Esophagus muscularis mucosa (tissue), 4 donors: ENCODE measurements at regions not wholly inside any gene's neighbourhood (a gene's known extent, or its start where the extent isn't known, plus 50 kb on each side); places are given as distances from the start of the nearest gene placed in this dataset.

Source experiments
- CTCF ChIP-seq, 3 experiments: fragments of 200-600 bp in 2 of 3; fragments of 450-650 bp in 1 of 3; sonication (generic) in 2 of 3; IDR thresholded peaks; one replicate each; pipeline ENCODE4 v1.5.1; 2017 to 2019; ENCODE audit warnings: antibody characterized with exemption in 3 of 3, mild to moderate bottlenecking in 2 of 3, moderate library complexity in 1 of 3
- EP300 ChIP-seq: sonication (generic); formaldehyde crosslinking; IDR thresholded peaks from one replicate; pipeline ENCODE4 v1.6.1; 2017; ENCODE audit warnings: antibody characterized with exemption
- POLR2A ChIP-seq: fragments of 450-650 bp; IDR thresholded peaks from one replicate; pipeline ENCODE4 v1.6.1; 2017; ENCODE audit warnings: antibody characterized with exemption, moderate library complexity, mild to moderate bottlenecking, low read depth
- POLR2AphosphoS5 ChIP-seq, 2 donors: sonication (generic); formaldehyde crosslinking; IDR thresholded peaks; one replicate each; pipeline ENCODE4 v1.6.1; 2017; ENCODE audit warnings: antibody characterized with exemption in 2 of 2

GRCh38 chr7:118061386-118061785 is 122.6 kb upstream of the LSM8 start:
- no peak for TF ChIP-seq CTCF (IDR thresholded peaks at IDR 0.05)
- TF ChIP-seq POLR2A, result no peak
- TF ChIP-seq POLR2AphosphoS5 (IDR thresholded peaks at IDR 0.05), result no peak
- TF ChIP-seq EP300, result no peak
